Esophagus (tissue), 2 donors: ENCODE measurements at regions not wholly inside any gene's neighbourhood (a gene's known extent, or its start where the extent isn't known, plus 50 kb on each side); places are given as distances from the start of the nearest gene placed in this dataset.
"Not testable (repeated sequence)": the region's sequence is repeated elsewhere in the genome, so short reads cannot be mapped to it uniquely, and the experiment has no call there.

Source experiments
- H3K27ac ChIP-seq, 2 donors: one replicate each; pipeline ENCODE4 v1.5.1; 2013; ENCODE audit warnings: low read depth in 2 of 2, mild to moderate bottlenecking in 2 of 2, inconsistent platforms in 1 of 2, low read length in 1 of 2, moderate library complexity in 1 of 2
- H3K27me3 ChIP-seq, 2 donors: one replicate each; pipeline ENCODE4 v1.6.1; 2013; ENCODE audit warnings: low read length in 2 of 2, control low read depth in 1 of 2, mild to moderate bottlenecking in 1 of 2; ENCODE audit not compliant: insufficient read depth in 2 of 2, control insufficient read depth in 1 of 2
- H3K36me3 ChIP-seq, 2 donors: one replicate each; pipeline ENCODE4 v1.6.1; 2013; ENCODE audit warnings: low read length in 1 of 2; ENCODE audit not compliant: control insufficient read depth in 2 of 2, insufficient read depth in 2 of 2
- H3K4me1 ChIP-seq, 2 donors: one replicate each; pipeline ENCODE4 v1.6.1; 2013; ENCODE audit warnings: low read length in 1 of 2; ENCODE audit not compliant: control insufficient read depth in 2 of 2, insufficient read depth in 2 of 2
- H3K4me3 ChIP-seq, 2 donors: one replicate each; pipeline ENCODE4 v1.5.1; 2013; ENCODE audit warnings: low read length in 2 of 2, mild to moderate bottlenecking in 2 of 2, low read depth in 1 of 2, moderate library complexity in 1 of 2
- H3K9me3 ChIP-seq, 2 donors: one replicate each; pipeline ENCODE4 v1.6.1; 2013; ENCODE audit warnings: mild to moderate bottlenecking in 2 of 2, low read depth in 1 of 2, low read length in 1 of 2, moderate library complexity in 1 of 2; ENCODE audit not compliant: control insufficient read depth in 2 of 2, insufficient read depth in 1 of 2
- WGBS, 2 donors: extraction: QIAGEN DNeasy Blood & Tissue Kit; methylation state at CpG; one replicate each; pipeline ENCODE4 v1.1.7; 2013; 5-methylcytosine and 5-hydroxymethylcytosine counted together
- donor health status: healthy with polysubstance abuse.
- donor health status: Bipolar disorder and iron deficiency.

- no peaks in the 10 kb centered on the region for H3K27me3 ChIP-seq
- H3K4me3 ChIP-seq, result no peak overlapping the region
- peaks cover 0 to 9% of the 10 kb centered on the region in 2 donors for H3K4me1 ChIP-seq
- H3K9me3 ChIP-seq, result no peaks in the 10 kb centered on the region
- 64 to 71% methylated on average over 1 of the region's 1 CpG for WGBS, 2 donors
- H3K27ac ChIP-seq, result no peak overlapping the region
- no peaks in the 10 kb centered on the region for H3K36me3 ChIP-seq
Measured at GRCh38 chr14:65169351-65169750, 67.0 kb upstream of the MAX start.

DNA sequence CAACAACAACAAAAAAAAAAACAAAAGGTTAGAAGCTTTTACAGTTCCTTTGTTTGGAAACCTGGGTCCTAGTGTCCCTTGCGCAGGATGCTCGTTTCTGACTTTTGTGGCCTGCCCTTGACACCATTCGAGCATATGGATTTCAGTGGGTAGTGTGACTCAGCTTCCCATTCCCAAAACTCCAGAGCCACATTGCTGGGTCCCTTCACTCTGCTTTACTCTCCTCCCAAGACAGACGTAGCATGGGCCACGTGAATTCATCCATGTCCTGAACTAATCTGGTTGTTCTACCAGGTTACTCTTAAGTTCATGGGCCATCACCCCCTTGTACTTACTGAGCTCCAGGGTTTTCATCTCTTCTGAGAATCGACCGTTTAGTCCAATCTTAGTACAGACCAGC is 68.0 kb upstream of the MAX start:
- 43 to 58% methylated on average over 7 of the region's 7 CpGs for WGBS, 2 donors
- Histone ChIP-seq H3K4me1 (peaks cover 0 to 9% of the 10 kb centered on the region in 2 donors), H3K9me3 (no peaks in the 10 kb centered on the region), H3K36me3 (no peaks in the 10 kb centered on the region), H3K4me3 (no peak overlapping the region), H3K27me3 (no peaks in the 10 kb centered on the region), H3K27ac (no peak overlapping the region)

- no peaks in the 10 kb centered on the region for H3K36me3 ChIP-seq
- H3K27ac ChIP-seq, result no peak overlapping the region
- H3K4me1 ChIP-seq, result peaks cover 0 to 9% of the 10 kb centered on the region in 2 donors
- WGBS, 2 donors, result 6 to 10% methylated on average over 17 of the region's 17 CpGs
- H3K4me3 ChIP-seq, result peak overlapping the region in 1 of 2 donors; percentile 19
- H3K27me3 ChIP-seq, result no peaks in the 10 kb centered on the region
- H3K9me3 ChIP-seq, result no peaks in the 10 kb centered on the region
Measured at GRCh38 chr14:65170768-65171507, 68.6 kb upstream of the MAX start.

DNA sequence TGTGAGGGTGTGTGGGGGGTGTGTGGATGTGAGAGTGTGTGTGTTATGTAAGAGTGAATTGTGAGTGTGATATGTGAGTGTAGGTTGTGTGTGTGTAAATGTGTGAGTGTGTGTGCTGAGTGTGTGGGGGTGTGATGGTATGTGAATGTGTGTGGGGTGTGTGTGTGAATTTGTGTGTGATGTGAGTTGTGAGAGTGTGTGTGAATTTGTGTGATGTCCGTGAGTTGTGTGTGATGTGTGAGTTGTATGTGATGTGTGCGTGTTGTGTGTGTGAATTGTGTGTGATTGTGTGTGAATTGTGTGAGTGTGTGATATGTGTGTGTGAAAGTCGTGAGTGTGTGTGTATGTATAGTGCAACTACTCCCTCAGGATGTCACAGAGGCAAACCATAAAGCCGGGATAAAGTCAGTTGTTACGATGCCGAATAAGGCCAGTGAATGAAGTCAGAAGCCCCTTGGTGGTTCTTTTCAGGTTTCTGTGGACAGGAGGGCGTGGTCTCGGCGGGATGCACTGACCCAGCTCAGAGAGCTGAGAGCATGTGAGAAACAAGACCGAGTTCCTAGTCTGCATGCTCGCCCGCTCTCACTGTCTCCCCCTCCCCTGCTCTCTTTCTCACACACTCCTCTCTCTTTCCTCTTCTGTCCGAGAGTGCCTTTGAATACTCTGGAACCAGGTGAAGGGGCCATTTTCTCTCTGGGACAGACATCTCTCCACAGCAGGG is 71.8 kb upstream of the MAX start:
- Histone ChIP-seq H3K9me3 (no peaks in the 10 kb centered on the region), H3K27ac (no peak overlapping the region), H3K36me3 (no peaks in the 10 kb centered on the region), H3K4me1 (peaks cover 0 to 5% of the 10 kb centered on the region in 2 donors), H3K4me3 (no peak overlapping the region), H3K27me3 (no peaks in the 10 kb centered on the region)
- WGBS, 2 donors, result 42 to 56% methylated on average over 13 of the region's 13 CpGs

DNA sequence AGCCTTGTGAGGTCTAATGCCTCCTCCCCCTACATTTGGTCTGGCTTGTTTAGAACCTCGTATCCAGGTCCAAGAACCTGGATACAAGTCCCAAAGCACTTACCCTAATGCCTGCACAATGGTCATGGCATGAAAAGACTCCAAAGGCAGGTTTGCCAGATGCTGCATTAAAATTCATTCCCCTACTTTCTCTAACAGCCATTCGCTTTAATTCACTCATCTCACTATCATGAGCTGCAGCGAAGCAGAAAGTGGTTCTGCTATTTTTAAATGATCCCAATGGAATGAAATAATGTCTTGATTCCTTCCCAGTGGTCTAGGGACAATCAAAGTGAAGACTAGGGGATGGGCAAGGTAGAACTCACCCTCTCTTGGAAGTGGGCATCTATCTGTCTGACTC is 72.5 kb upstream of the MAX start:
- Histone ChIP-seq H3K4me3 (no peak overlapping the region), H3K9me3 (no peaks in the 10 kb centered on the region), H3K36me3 (no peaks in the 10 kb centered on the region), H3K27me3 (no peaks in the 10 kb centered on the region), H3K4me1 (peaks cover 0 to 5% of the 10 kb centered on the region in 2 donors), H3K27ac (no peak overlapping the region)
- 74 to 80% methylated on average over 3 of the region's 3 CpGs for WGBS, 2 donors

- no peaks in the 10 kb centered on the region for H3K4me1 ChIP-seq
- no peaks in the 10 kb centered on the region for H3K27me3 ChIP-seq
- no peaks in the 10 kb centered on the region for H3K9me3 ChIP-seq
- WGBS, 2 donors, result 71 to 77% methylated on average over 4 of the region's 4 CpGs
- no peak overlapping the region for H3K27ac ChIP-seq
- H3K4me3 ChIP-seq, result no peak overlapping the region
- no peaks in the 10 kb centered on the region for H3K36me3 ChIP-seq
Measured at GRCh38 chr14:65177551-65177950, 75.2 kb upstream of the MAX start.

DNA sequence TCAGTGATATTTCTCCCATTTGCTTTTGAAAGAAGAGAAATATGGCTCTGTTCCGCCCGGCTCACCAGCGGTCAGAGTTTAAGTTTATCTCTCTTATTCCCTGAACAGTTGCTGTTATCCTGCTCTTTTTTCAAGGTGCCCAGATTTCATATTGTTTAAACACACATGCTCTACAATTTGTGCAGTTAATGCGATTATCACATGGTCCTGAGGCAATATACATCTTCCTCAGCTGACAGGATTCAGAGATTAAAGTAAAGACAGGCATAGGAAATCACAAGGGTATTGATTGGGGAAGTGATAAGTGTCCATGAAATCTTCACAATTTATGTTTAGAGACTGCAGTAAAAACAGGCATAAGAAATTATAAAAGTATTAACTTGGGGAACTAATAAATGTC is 76.9 kb upstream of the MAX start:
- not testable (repeated sequence) for H3K36me3 ChIP-seq, H3K27me3 ChIP-seq, H3K4me1 ChIP-seq, H3K9me3 ChIP-seq, H3K4me3 ChIP-seq, H3K27ac ChIP-seq
- 79 to 90% methylated on average over 4 of the region's 4 CpGs for WGBS, 2 donors

GRCh38 chr14:65179918-65180724 is 77.8 kb upstream of the MAX start:
- Histone ChIP-seq H3K27me3 (no peaks in the 10 kb centered on the region), H3K9me3 (no peaks in the 10 kb centered on the region), H3K4me3 (no peak overlapping the region), H3K27ac (no peak overlapping the region), H3K36me3 (no peaks in the 10 kb centered on the region), H3K4me1 (no peaks in the 10 kb centered on the region)
- WGBS, 2 donors, result 24 to 29% methylated on average over 8 of the region's 8 CpGs

DNA sequence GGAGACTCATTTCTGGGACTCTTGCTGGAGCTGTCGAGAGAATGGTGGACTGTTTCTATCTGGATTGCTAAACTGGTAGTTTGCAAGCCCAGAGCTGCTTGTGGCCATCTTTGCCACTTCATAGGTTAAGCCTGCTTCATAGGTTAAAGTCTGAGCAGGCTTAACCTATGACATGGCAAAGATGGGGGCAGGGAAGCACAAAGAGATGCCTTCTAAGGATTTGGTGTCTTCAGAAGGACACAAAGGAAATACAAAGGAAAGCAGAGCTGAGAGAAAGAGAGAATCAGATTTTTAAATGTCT is 78.4 kb upstream of the MAX start:
- H3K4me1 ChIP-seq, result no peaks in the 10 kb centered on the region
- H3K27ac ChIP-seq, result no peak overlapping the region
- no peaks in the 10 kb centered on the region for H3K27me3 ChIP-seq
- no peaks in the 10 kb centered on the region for H3K9me3 ChIP-seq
- WGBS, 2 donors, result 79 to 88% methylated on average over 1 of the region's 1 CpG
- no peaks in the 10 kb centered on the region for H3K36me3 ChIP-seq
- H3K4me3 ChIP-seq, result no peak overlapping the region
